ENCODE measurements at regions not wholly inside any gene's neighbourhood (a gene's known extent, or its start where the extent isn't known, plus 50 kb on each side); places are given as distances from the start of the nearest gene placed in this dataset.
"Not testable (repeated sequence)": the region's sequence is repeated elsewhere in the genome, so short reads cannot be mapped to it uniquely, and the experiment has no call there.

DNA sequence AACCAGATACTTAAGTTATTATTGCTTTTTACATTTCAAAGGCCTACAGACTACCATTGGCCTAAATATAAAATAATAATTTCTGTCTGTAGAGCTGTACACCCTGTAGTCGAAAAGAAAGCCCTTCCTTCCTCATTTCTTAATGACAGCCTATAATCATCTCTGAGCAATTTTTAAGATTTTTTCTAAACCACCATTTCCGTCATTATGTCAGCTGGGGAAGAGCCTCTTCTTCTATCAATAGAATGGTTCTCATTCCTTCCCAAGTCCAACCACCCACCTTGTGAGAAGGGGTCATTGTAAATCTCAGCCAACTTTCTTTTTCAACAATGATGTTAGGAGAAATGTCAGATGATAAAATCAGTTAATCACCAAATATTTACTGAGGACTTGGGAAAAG is 91.8 kb downstream of the PLEKHG1 start:
- Histone ChIP-seq H3K36me3 (ENCODE audit: insufficient read depth) (no peaks in the 10 kb centered on the region), H3K4me3 (IDR thresholded peaks at IDR 0.05; ENCODE audit: insufficient read depth, low read depth, low read length) (no peak overlapping the region), H3K27me3 (ENCODE audit: insufficient read depth, low read depth) (no peaks in the 10 kb centered on the region), H3K79me2 (ENCODE audit: insufficient read depth, low read depth) (no peaks in the 10 kb centered on the region), H3K27ac (no peak overlapping the region), H3K4me2 (no peak overlapping the region), H2AFZ (ENCODE audit: low read depth) (no peak overlapping the region), H4K20me1 (ENCODE audit: insufficient read depth) (no peaks in the 10 kb centered on the region), H3K9ac (no peak overlapping the region), H3K4me1 (ENCODE audit: low read depth, poor library complexity, severe bottlenecking) (no peaks in the 10 kb centered on the region)
- TF ChIP-seq, protein P1, sequence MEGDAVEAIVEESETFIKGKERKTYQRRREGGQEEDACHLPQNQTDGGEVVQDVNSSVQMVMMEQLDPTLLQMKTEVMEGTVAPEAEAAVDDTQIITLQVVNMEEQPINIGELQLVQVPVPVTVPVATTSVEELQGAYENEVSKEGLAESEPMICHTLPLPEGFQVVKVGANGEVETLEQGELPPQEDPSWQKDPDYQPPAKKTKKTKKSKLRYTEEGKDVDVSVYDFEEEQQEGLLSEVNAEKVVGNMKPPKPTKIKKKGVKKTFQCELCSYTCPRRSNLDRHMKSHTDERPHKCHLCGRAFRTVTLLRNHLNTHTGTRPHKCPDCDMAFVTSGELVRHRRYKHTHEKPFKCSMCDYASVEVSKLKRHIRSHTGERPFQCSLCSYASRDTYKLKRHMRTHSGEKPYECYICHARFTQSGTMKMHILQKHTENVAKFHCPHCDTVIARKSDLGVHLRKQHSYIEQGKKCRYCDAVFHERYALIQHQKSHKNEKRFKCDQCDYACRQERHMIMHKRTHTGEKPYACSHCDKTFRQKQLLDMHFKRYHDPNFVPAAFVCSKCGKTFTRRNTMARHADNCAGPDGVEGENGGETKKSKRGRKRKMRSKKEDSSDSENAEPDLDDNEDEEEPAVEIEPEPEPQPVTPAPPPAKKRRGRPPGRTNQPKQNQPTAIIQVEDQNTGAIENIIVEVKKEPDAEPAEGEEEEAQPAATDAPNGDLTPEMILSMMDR (conservative IDR thresholded peaks at IDR 0.05; ENCODE audit: low read depth, low read length), result no peak

DNA sequence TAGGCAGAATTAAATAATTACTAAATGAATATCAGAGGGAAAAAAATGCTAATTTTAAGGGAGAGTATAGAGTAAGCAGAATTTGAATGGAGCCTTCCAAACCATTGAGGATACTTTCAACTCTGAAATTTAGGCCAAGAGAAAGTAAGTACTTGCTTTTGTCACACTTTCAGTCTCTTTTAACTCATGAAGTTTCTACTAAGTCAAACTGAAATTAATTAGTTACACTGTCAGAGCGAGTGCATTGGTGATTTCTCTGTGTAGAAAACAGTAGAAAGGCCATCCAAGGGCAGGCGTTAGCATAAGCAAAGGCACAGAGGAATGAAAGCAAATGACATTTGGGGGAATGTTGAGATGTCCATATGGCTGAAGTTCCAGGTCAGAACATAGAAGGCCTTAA is 92.9 kb downstream of the PLEKHG1 start:
- Histone ChIP-seq H3K79me2 (ENCODE audit: insufficient read depth, low read depth) (no peaks in the 10 kb centered on the region), H3K4me1 (ENCODE audit: low read depth, poor library complexity, severe bottlenecking) (no peaks in the 10 kb centered on the region), H3K27me3 (ENCODE audit: insufficient read depth, low read depth) (no peaks in the 10 kb centered on the region), H3K4me3 (IDR thresholded peaks at IDR 0.05; ENCODE audit: insufficient read depth, low read depth, low read length) (no peak overlapping the region), H2AFZ (ENCODE audit: low read depth) (no peak overlapping the region), H3K36me3 (ENCODE audit: insufficient read depth) (no peaks in the 10 kb centered on the region), H3K4me2 (no peak overlapping the region), H3K27ac (no peak overlapping the region), H4K20me1 (ENCODE audit: insufficient read depth) (no peaks in the 10 kb centered on the region), H3K9ac (no peak overlapping the region)
- TF ChIP-seq, protein P1 (conservative IDR thresholded peaks at IDR 0.05; ENCODE audit: low read depth, low read length), result no peak

DNA sequence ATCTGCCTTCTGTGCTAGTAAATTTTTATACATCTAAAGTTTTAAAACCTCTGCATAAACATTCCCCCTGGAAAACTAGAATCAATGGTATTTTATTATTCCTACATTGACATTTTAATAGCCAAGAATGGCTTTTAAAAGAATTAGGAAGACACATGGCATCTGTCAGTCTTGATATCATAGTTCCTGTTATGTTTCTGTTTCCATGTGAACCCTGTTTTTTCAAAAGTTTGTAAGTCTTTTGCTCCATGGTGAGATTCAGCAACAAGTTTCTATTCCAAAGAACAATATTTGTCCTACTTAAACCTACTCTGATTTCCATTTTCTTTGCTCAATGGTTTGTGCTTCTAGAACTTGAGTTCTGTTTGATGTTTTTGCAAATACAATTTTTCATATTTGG is 95.2 kb downstream of the PLEKHG1 start:
- Histone ChIP-seq H3K36me3 (ENCODE audit: insufficient read depth) (no peaks in the 10 kb centered on the region), H3K4me2 (no peak overlapping the region), H3K79me2 (ENCODE audit: insufficient read depth, low read depth) (no peaks in the 10 kb centered on the region), H4K20me1 (ENCODE audit: insufficient read depth) (no peaks in the 10 kb centered on the region), H3K27ac (no peak overlapping the region), H3K4me1 (ENCODE audit: low read depth, poor library complexity, severe bottlenecking) (no peaks in the 10 kb centered on the region), H3K4me3 (IDR thresholded peaks at IDR 0.05; ENCODE audit: insufficient read depth, low read depth, low read length) (no peak overlapping the region), H2AFZ (ENCODE audit: low read depth) (no peak overlapping the region), H3K27me3 (ENCODE audit: insufficient read depth, low read depth) (no peaks in the 10 kb centered on the region), H3K9ac (no peak overlapping the region)
- TF ChIP-seq, protein P1 (conservative IDR thresholded peaks at IDR 0.05; ENCODE audit: low read depth, low read length), result no peak

DNA sequence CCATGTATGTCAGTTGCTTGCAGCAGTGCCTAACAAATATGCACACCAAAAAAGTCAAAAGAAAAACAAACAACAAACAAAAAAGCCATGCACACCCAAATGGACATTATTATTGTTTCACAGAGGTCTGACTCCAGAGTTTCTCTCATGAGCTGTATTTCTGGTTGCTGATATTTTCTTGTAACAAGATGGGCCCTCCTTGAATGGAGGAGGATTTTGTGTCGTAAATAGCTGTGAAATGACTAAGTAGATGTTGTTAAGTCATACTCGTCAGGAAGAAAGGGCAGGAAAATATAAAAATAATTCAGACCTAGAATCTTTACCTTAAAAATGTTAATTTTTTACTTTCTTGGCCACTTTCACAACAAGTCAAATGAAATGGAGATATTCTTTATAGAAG is 96.0 kb downstream of the PLEKHG1 start:
- no peak overlapping the region for H3K4me3 ChIP-seq (IDR thresholded peaks at IDR 0.05; ENCODE audit: insufficient read depth, low read depth, low read length)
- no peak overlapping the region for H3K4me2 ChIP-seq
- no peaks in the 10 kb centered on the region for H3K4me1 ChIP-seq (ENCODE audit: low read depth, poor library complexity, severe bottlenecking)
- H3K79me2 ChIP-seq (ENCODE audit: insufficient read depth, low read depth), result no peaks in the 10 kb centered on the region
- no peaks in the 10 kb centered on the region for H4K20me1 ChIP-seq (ENCODE audit: insufficient read depth)
- TF ChIP-seq, protein P1 (conservative IDR thresholded peaks at IDR 0.05; ENCODE audit: low read depth, low read length), result no peak
- no peak overlapping the region for H3K27ac ChIP-seq
- H3K36me3 ChIP-seq (ENCODE audit: insufficient read depth), result no peaks in the 10 kb centered on the region
- H2AFZ ChIP-seq (ENCODE audit: low read depth), result no peak overlapping the region
- H3K9ac ChIP-seq, result no peak overlapping the region
- no peaks in the 10 kb centered on the region for H3K27me3 ChIP-seq (ENCODE audit: insufficient read depth, low read depth)

DNA sequence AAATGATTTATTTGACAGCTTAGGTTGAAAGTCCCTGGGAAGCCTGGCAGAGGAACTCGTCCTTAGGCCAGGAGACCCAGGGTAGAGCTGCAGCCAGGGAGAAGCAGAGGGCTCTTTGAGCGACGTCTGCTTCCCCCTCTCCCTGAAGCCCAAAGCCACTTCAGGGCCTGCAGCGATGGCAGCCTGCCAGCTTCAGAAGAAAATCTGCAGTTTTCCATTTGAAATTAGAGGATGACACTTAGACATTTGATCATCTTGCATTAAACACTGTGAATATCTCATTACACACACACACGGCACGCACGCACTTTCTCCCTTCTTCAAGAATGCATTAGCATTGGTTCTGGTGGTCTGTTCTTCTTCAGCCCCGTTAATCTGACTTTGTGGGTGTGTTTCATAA is 96.5 kb downstream of the PLEKHG1 start:
- no peaks in the 10 kb centered on the region for H3K4me1 ChIP-seq (ENCODE audit: low read depth, poor library complexity, severe bottlenecking)
- TF ChIP-seq, protein P1 (conservative IDR thresholded peaks at IDR 0.05; ENCODE audit: low read depth, low read length), result no peak
- H3K79me2 ChIP-seq (ENCODE audit: insufficient read depth, low read depth), result no peaks in the 10 kb centered on the region
- H3K27me3 ChIP-seq (ENCODE audit: insufficient read depth, low read depth), result no peaks in the 10 kb centered on the region
- H3K27ac ChIP-seq, result no peak overlapping the region
- H2AFZ ChIP-seq (ENCODE audit: low read depth), result no peak overlapping the region
- no peaks in the 10 kb centered on the region for H4K20me1 ChIP-seq (ENCODE audit: insufficient read depth)
- H3K36me3 ChIP-seq (ENCODE audit: insufficient read depth), result no peaks in the 10 kb centered on the region
- H3K4me3 ChIP-seq (IDR thresholded peaks at IDR 0.05; ENCODE audit: insufficient read depth, low read depth, low read length), result no peak overlapping the region
- no peak overlapping the region for H3K9ac ChIP-seq
- no peak overlapping the region for H3K4me2 ChIP-seq

DNA sequence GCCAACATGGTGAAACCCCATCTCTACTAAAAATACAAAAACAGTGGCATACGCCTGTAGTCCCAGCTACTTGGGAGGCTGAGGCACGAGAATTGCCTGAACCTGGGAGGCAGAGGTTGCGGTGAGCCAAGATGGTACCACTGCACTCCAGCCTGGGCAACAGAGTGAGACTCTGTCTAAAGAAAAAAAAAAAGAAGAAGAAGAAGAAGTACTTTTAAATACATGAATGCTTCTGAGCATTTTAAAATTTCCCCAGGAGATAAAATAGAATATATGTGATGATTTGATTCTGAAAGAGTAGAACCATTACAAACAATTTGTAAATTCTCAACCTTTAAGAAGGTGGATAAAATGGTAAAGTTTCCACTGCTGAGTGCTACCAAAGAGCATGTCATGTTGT is 97.2 kb downstream of the PLEKHG1 start:
- not testable (repeated sequence) for H3K4me2 ChIP-seq; H3K9ac ChIP-seq; H2AFZ ChIP-seq (ENCODE audit: low read depth); H4K20me1 ChIP-seq (ENCODE audit: insufficient read depth); H3K27me3 ChIP-seq (ENCODE audit: insufficient read depth, low read depth); H3K36me3 ChIP-seq (ENCODE audit: insufficient read depth); H3K4me1 ChIP-seq (ENCODE audit: low read depth, poor library complexity, severe bottlenecking); H3K79me2 ChIP-seq (ENCODE audit: insufficient read depth, low read depth); H3K4me3 ChIP-seq (IDR thresholded peaks at IDR 0.05; ENCODE audit: insufficient read depth, low read depth, low read length); H3K27ac ChIP-seq

Measured in KMS-11 (cell line).